Stomach (tissue), 8 donors: ENCODE measurements at regions not wholly inside any gene's neighbourhood (a gene's known extent, or its start where the extent isn't known, plus 50 kb on each side); places are given as distances from the start of the nearest gene placed in this dataset.

Source experiments
- DNase-seq, 2 donors: peaks; one replicate each; pipeline versions ENCODE4 v3.0.0 to v3.0.0-alpha.2; 2013 to 2019
- H3K27ac ChIP-seq, 5 donors: fragments of 200-600 bp in 4 of 5; sonication (generic) in 4 of 5; one replicate each; pipeline ENCODE4 v1.5.1; 2013 to 2019; ENCODE audit warnings: mild to moderate bottlenecking in 1 of 5, moderate library complexity in 1 of 5
- H3K27me3 ChIP-seq, 3 donors: fragments of 200-600 bp; sonication (generic); one replicate each; pipeline ENCODE4 v1.5.1; 2017 to 2019; ENCODE audit warnings: mixed run types in 1 of 3
- H3K36me3 ChIP-seq, 4 donors: fragments of 200-600 bp; sonication (generic); 1 replicate in 3 of 4; 2 replicates in 1 of 4; pipeline ENCODE4 v1.5.1; 2016 to 2019
- H3K4me1 ChIP-seq, 4 donors: fragments of 200-600 bp; sonication (generic); one replicate each; pipeline ENCODE4 v1.5.1; 2016 to 2019
- H3K4me3 ChIP-seq, 4 donors: fragments of 200-600 bp; sonication (generic) in 3 of 4; one replicate each; pipeline ENCODE4 v1.5.1; 2016 to 2019; ENCODE audit warnings: mild to moderate bottlenecking in 1 of 4
- H3K9me3 ChIP-seq, 4 donors: fragments of 200-600 bp; sonication (generic); one replicate each; pipeline ENCODE4 v1.5.1; 2016 to 2019
- CTCF ChIP-seq, 7 experiments: fragments of 450-650 bp in 4 of 7; fragments of 200-600 bp in 3 of 7; sonication (generic) in 3 of 7; IDR thresholded peaks; one replicate each; pipeline ENCODE4 v1.5.1; 2016 to 2019; ENCODE audit warnings: antibody characterized with exemption in 7 of 7, control low read depth in 2 of 7, mild to moderate bottlenecking in 1 of 7
- EP300 ChIP-seq: sonication (generic); formaldehyde crosslinking; IDR thresholded peaks from one replicate; pipeline ENCODE4 v1.6.1; 2017; ENCODE audit warnings: antibody characterized with exemption
- POLR2A ChIP-seq, 4 donors: fragments of 450-650 bp; IDR thresholded peaks; one replicate each; pipeline ENCODE4 v1.6.1; 2016; ENCODE audit warnings: antibody characterized with exemption in 4 of 4, control low read depth in 2 of 4, mild to moderate bottlenecking in 1 of 4, moderate library complexity in 1 of 4
- POLR2AphosphoS5 ChIP-seq, 3 donors: sonication (generic); formaldehyde crosslinking; IDR thresholded peaks; one replicate each; pipeline ENCODE4 v1.6.1; 2016; ENCODE audit warnings: antibody characterized with exemption in 3 of 3
- WGBS, 5 donors: extraction: QIAGEN DNeasy Blood & Tissue Kit in 3 of 5; methylation state at CpG; one replicate each; pipeline versions ENCODE4 v1.1.5 to v1.1.7; 2013 to 2018; 5-methylcytosine and 5-hydroxymethylcytosine counted together
- intact Hi-C: fragments of 100-400 bp; cut with DNase I; formaldehyde crosslinking; loops from one replicate; pipeline ENCODE4 v1.15.1; 2023; ENCODE audit warnings: low total_unique reads
- donor health status: healthy with polysubstance abuse.
- donor health status: Bipolar disorder and iron deficiency.
- donor health status: healthy.

- Histone ChIP-seq H3K27me3 (no peaks in the 10 kb centered on the region), H3K4me1 (no peaks in the 10 kb centered on the region), H3K4me3 (no peak overlapping the region), H3K9me3 (peaks cover 0 to 8% (median 4%) of the 10 kb centered on the region in 4 donors), H3K36me3 (no peaks in the 10 kb centered on the region), H3K27ac (no peak overlapping the region)
- WGBS, 5 donors = 49 to 57% (median 51%) methylated on average over 7 of the region's 7 CpGs
- intact Hi-C loops = no loop called here
- DNase-seq = peak in 1 of 2 donors; percentile 28
- TF ChIP-seq CTCF (IDR thresholded peaks at IDR 0.05) (no peak), EP300 (no peak), POLR2A (IDR thresholded peaks at IDR 0.05) (no peak), POLR2AphosphoS5 (IDR thresholded peaks at IDR 0.05) (no peak)
Measured at GRCh38 chr9:120161776-120162175, 418.2 kb downstream of the CDK5RAP2 start.

- peaks cover 0 to 8% (median 6%) of the 10 kb centered on the region in 4 donors for H3K9me3 ChIP-seq
- H3K27ac ChIP-seq = no peak overlapping the region
- H3K4me1 ChIP-seq = no peaks in the 10 kb centered on the region
- no peaks in the 10 kb centered on the region for H3K36me3 ChIP-seq
- no peak overlapping the region for H3K4me3 ChIP-seq
- H3K27me3 ChIP-seq = no peaks in the 10 kb centered on the region
- DNase-seq = no peak
- 82 to 100% (median 89%) methylated on average over 1 of the region's 1 CpG for WGBS, 5 donors
- no peak for TF ChIP-seq POLR2AphosphoS5 (IDR thresholded peaks at IDR 0.05)
- TF ChIP-seq CTCF (IDR thresholded peaks at IDR 0.05) = no peak
- no peak for TF ChIP-seq EP300
- TF ChIP-seq POLR2A (IDR thresholded peaks at IDR 0.05) = no peak
- intact Hi-C loops = no loop called here
Measured at GRCh38 chr9:120158221-120158620, 421.7 kb downstream of the CDK5RAP2 start.

GRCh38 chr9:120156376-120156775, 423.6 kb downstream of the CDK5RAP2 start:
- H3K27me3 ChIP-seq = no peaks in the 10 kb centered on the region
- no peak overlapping the region for H3K4me3 ChIP-seq
- H3K36me3 ChIP-seq = no peaks in the 10 kb centered on the region
- no peak overlapping the region for H3K27ac ChIP-seq
- no peaks in the 10 kb centered on the region for H3K4me1 ChIP-seq
- no peak for DNase-seq
- intact Hi-C loops = no loop called here
- peaks cover 0 to 8% (median 6%) of the 10 kb centered on the region in 4 donors for H3K9me3 ChIP-seq
- WGBS, 5 donors = 71 to 74% (median 72%) methylated on average over 8 of the region's 8 CpGs
- TF ChIP-seq POLR2AphosphoS5 (IDR thresholded peaks at IDR 0.05) (no peak), EP300 (no peak), POLR2A (IDR thresholded peaks at IDR 0.05) (no peak), CTCF (IDR thresholded peaks at IDR 0.05) (no peak)

GRCh38 chr9:120153258-120153657, 426.7 kb downstream of the CDK5RAP2 start:
- Histone ChIP-seq H3K27ac (no peak overlapping the region), H3K4me1 (no peaks in the 10 kb centered on the region), H3K36me3 (no peaks in the 10 kb centered on the region), H3K27me3 (no peaks in the 10 kb centered on the region), H3K9me3 (peaks cover 0 to 6% (median 0%) of the 10 kb centered on the region in 4 donors), H3K4me3 (no peak overlapping the region)
- WGBS, 5 donors = 89 to 97% (median 91%) methylated on average over 1 of the region's 1 CpG
- intact Hi-C loops = no loop called here
- peak in 1 of 2 donors; percentile 14 for DNase-seq
- TF ChIP-seq POLR2AphosphoS5 (IDR thresholded peaks at IDR 0.05) (no peak), CTCF (IDR thresholded peaks at IDR 0.05) (no peak), POLR2A (IDR thresholded peaks at IDR 0.05) (no peak), EP300 (no peak)
